ENCODE measurements at regions not wholly inside any gene's neighbourhood (a gene's known extent, or its start where the extent isn't known, plus 50 kb on each side); places are given as distances from the start of the nearest gene placed in this dataset.

GRCh38 chr20:56925082-56925830 lies 296.1 kb downstream of the TFAP2C start:
- DNase-seq (ENCODE audit: low read depth) = no peak
- no peak for TF ChIP-seq CTCF (conservative IDR thresholded peaks at IDR 0.05; ENCODE audit: low read depth, low read length)
- peak overlapping the region; percentile 5 for H3K4me3 ChIP-seq (ENCODE audit: low read depth, low read length)

GRCh38 chr20:56925831-56926170 lies 296.7 kb downstream of the TFAP2C start:
- DNase-seq (ENCODE audit: low read depth) = peak; percentile 10
- no peak overlapping the region for H3K4me3 ChIP-seq (ENCODE audit: low read depth, low read length)
- TF ChIP-seq CTCF (conservative IDR thresholded peaks at IDR 0.05; ENCODE audit: low read depth, low read length) = no peak

GRCh38 chr20:56926501-56926900 lies 297.4 kb downstream of the TFAP2C start:
- DNase-seq (ENCODE audit: low read depth) = no peak
- no peak for TF ChIP-seq CTCF (conservative IDR thresholded peaks at IDR 0.05; ENCODE audit: low read depth, low read length)

GRCh38 chr20:56927127-56927526 lies 298.0 kb downstream of the TFAP2C start:
- no peak overlapping the region for H3K4me3 ChIP-seq (ENCODE audit: low read depth, low read length)
- TF ChIP-seq CTCF (conservative IDR thresholded peaks at IDR 0.05; ENCODE audit: low read depth, low read length) = no peak
- no peak for DNase-seq (ENCODE audit: low read depth)

More at GRCh38 chr20:56926501-56926900, 297.4 kb downstream of the TFAP2C start:
- H3K4me3 ChIP-seq (ENCODE audit: low read depth, low read length) = no peak overlapping the region

GRCh38 chr20:56928007-56928406 lies 298.9 kb downstream of the TFAP2C start:
- TF ChIP-seq CTCF (conservative IDR thresholded peaks at IDR 0.05; ENCODE audit: low read depth, low read length) = no peak
- H3K4me3 ChIP-seq (ENCODE audit: low read depth, low read length) = no peak overlapping the region
- DNase-seq (ENCODE audit: low read depth) = no peak

GRCh38 chr20:56929606-56930005 lies 300.5 kb downstream of the TFAP2C start:
- H3K4me3 ChIP-seq (ENCODE audit: low read depth, low read length) = no peak overlapping the region
- DNase-seq (ENCODE audit: low read depth) = no peak

More at GRCh38 chr20:56929606-56930005, 300.5 kb downstream of the TFAP2C start:
- TF ChIP-seq CTCF (conservative IDR thresholded peaks at IDR 0.05; ENCODE audit: low read depth, low read length) = no peak

All from choroid plexus epithelial cell (primary cell).